ENCODE measurements at regions not wholly inside any gene's neighbourhood (a gene's known extent, or its start where the extent isn't known, plus 50 kb on each side); places are given as distances from the start of the nearest gene placed in this dataset.

GRCh38 chr2:21792571-21792970, 668.8 kb downstream of the TDRD15 start:
- no peak for TF ChIP-seq CTCF (IDR thresholded peaks at IDR 0.05)
- TF ChIP-seq POLR2A (IDR thresholded peaks at IDR 0.05): no peak

All from testis (tissue), 2 donors.